ENCODE measurements at regions not wholly inside any gene's neighbourhood (a gene's known extent, or its start where the extent isn't known, plus 50 kb on each side); places are given as distances from the start of the nearest gene placed in this dataset.
"Not testable (repeated sequence)": the region's sequence is repeated elsewhere in the genome, so short reads cannot be mapped to it uniquely, and the experiment has no call there.

- no peak for DNase-seq (ENCODE audit: low read depth)
Measured at GRCh38 chr2:84214455-84214854, 244.6 kb downstream of the SUCLG1 start.

DNA sequence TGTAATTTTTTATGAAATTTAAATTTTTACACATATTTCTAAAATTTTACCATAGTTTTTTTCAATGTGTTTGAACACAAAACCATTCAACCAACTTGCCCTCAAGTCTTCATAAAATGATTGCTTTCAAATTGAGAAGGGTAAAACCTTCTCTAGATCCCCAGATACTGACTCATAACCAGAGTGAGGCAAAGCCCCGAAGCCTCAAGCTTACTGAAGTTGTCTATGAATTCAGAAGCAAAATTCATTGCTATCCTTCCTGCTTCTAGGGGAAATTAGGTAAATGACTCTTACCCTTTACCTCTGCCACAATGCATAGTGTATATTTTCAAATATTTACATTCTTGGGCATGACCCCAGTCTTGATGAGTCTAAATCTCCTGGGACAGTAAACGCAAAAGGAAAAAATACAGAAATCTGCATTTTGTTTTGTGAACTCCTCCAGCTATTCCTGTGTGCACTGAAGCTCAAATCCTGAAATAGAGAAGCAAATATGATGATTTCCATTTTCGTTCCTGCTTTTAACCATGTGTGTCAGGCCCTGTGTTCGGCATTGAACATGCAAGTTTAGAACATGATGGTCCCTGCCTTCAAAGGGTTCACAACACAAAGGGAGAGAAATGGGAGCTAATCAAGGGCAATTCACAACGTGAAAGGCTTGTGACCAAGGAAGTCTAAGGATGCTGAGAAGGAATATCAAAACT, 246.3 kb downstream of the SUCLG1 start:
- DNase-seq (ENCODE audit: low read depth), result no peak

GRCh38 chr2:84209941-84210340, 249.1 kb downstream of the SUCLG1 start:
- no peak for DNase-seq (ENCODE audit: low read depth)

GRCh38 chr2:84204995-84205394, 254.1 kb downstream of the SUCLG1 start:
- DNase-seq (ENCODE audit: low read depth), result no peak

DNA sequence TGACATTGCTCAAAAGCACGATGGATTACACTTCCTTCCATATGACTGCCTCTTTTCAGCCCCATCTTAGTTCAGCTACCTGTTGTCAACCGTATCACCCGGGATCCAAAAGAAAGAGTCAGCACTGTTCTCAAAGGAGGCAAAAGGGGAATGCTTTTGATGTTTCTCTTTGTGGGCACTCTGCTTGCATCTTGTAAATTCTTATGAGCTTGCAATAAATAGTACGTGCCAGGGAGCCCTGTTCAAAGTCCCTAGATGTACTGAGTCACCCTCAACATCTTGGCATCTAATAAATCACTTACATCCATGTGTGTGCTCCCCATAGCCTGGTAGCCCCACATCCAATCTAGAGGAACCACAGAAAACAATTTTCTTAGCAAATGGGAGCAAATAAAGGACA, 256.9 kb downstream of the SUCLG1 start:
- no peak for DNase-seq (ENCODE audit: low read depth)

DNA sequence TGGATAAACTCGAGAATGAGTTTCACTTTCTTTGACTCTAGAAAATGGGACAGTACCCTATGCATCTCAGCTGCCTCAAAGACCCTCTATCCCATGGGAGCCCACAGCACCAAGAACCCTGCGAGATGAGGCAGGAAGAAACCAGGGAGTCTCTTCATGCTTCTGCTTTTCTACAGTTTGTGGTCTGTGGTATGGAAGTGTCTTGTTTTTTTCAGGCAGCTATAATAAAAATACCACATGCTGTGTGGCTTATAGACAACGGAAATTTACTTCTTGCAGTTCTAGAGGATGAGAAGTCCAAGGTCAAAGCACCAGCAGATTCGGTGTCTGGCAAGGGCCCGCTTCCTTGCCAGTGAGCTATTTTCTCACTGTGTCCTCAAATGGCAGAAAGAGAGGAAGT, 257.9 kb downstream of the SUCLG1 start:
- DNase-seq (ENCODE audit: low read depth), result no peak

GRCh38 chr2:84197901-84198300, 261.2 kb downstream of the SUCLG1 start:
- DNase-seq (ENCODE audit: low read depth), result no peak

DNA sequence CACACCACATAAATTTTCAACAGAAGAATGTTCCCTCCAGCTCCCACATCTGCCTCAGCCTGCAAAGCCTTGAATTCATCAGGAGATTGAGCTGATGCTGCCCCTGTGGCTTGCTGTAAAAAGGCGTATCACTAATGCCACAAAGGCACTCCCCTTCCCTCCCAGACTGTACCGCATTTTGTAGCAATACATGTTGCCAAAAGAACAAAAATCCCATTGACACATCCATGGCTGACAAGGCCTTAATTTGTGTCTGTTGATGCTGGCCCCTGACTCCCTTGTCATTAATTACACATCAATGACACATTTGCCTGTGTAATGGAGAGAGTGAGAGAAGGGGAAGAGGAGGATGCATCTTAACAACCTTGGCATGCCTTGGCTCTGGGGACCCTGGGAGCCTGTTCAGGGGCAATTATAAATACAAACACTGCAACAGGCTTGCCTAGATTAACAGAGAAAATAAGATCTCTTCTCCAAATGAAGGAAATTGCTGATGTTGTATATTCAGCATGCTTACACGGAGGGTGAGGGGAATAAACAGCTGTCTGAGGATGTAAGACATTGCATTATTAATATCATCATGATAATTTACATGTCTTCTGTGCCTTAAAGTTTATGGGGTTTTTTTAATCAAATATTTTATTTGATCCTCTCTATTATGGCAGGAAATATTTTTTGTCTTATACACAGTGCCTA, 264.0 kb downstream of the SUCLG1 start:
- no peak for DNase-seq (ENCODE audit: low read depth)

DNA sequence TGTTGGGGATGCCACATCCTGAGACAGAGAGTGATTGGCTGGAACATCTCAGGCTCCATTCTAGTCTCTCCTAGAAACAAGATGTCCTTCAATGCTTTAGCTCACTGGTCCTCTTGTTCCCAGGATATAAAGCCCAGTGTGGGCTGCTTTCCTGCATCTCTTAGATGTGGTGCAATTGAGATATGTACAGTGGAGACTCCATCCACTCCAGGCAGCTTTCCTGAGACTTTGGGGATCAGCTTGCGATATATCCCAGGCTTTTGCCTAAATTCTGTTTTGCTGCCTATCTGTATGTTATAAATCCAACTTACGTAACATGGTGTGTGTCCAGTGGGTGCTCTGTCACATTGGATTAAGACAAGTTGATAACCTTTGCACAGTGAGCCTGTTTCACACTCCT, 264.9 kb downstream of the SUCLG1 start:
- DNase-seq (ENCODE audit: low read depth), result no peak

- DNase-seq (ENCODE audit: low read depth), result no peak
Measured at GRCh38 chr2:84187258-84187657, 271.8 kb downstream of the SUCLG1 start.

DNA sequence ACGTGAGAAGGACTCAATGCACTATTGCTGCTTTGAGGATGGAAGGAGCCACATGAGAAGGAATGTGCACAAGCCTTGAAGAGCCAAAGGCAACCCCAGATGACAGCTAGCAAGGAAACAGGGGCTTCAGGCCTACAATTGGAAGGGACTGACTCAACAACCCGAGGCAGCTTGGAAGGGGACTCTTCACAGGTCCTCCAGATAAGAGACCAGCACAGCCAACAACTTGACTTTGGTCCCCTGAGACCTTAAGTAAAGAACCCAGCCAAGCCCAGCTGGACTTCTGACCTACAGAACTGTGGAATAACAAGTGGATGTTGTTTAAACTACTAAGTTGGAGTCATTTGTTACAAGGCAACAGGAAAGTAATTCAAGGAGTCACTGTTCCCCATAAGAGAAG, 277.2 kb downstream of the SUCLG1 start:
- DNase-seq (ENCODE audit: low read depth), result no peak

- no peak for DNase-seq (ENCODE audit: low read depth)
Measured at GRCh38 chr2:84177733-84178132, 281.3 kb downstream of the SUCLG1 start.

- DNase-seq (ENCODE audit: low read depth), result no peak
Measured at GRCh38 chr2:84175970-84176369, 283.1 kb downstream of the SUCLG1 start.

DNA sequence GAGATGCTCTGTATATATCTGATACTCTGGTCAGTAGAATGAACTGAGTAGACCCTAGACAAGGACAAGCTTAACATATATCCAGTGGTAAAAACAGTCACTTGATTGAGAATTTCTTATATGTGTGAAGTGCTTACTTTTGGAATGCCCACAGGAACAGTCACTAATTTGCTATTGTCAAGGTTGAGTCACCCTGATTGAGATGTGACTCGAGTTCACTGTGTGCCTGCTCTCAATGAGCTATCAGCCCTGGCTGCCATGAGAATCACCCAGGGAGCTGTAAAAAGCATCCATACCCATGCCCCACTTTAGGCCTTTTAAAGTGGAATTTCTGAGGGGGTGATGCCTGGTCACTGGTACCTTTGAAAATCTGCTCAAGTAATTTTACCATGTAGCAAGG, 283.7 kb downstream of the SUCLG1 start:
- no peak for DNase-seq (ENCODE audit: low read depth)

DNA sequence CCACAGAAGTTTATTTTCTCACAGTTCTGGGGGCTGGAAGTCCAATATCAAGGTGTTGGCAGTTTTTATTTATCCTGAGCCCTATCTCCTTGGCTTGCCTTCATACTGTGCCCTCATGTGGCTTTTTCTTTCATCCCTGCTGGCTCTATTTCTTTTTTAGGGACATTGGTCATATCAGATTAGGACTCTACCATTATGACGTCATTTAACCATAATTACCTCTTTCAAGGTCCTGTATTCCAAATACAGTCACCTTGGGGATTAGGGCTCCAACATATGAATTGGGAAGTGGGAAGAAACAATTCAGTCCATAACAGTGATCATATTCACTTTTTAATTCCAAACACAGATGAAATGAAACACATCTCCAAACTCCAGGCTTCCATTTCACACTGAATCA, 286.0 kb downstream of the SUCLG1 start:
- no peak for DNase-seq (ENCODE audit: low read depth)

DNA sequence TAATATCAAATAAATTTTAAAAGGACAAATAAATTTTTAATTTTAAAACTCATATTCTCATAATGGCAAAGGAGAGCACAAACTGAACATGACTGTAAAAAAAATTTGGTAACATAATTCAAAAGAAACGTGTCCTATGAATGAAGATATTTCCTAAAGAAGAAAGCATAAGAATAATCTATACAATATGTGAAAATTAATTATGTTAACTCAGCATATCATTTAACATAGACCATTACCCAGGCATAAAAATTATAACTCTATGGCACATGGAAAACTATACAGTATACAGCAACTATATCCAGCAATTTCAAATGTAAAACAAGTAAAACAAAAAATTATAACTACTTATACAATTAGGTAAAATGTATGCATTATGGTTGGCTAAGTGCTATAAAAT, 288.1 kb downstream of the SUCLG1 start:
- DNase-seq (ENCODE audit: low read depth), result no peak

- DNase-seq (ENCODE audit: low read depth), result no peak
Measured at GRCh38 chr2:84169871-84170270, 289.2 kb downstream of the SUCLG1 start.

GRCh38 chr2:84168552-84168951, 290.5 kb downstream of the SUCLG1 start:
- not testable (repeated sequence) for DNase-seq (ENCODE audit: low read depth)

GRCh38 chr2:84165256-84165655, 293.8 kb downstream of the SUCLG1 start:
- DNase-seq (ENCODE audit: low read depth), result no peak

GRCh38 chr2:84160453-84160852, 298.6 kb downstream of the SUCLG1 start:
- no peak for DNase-seq (ENCODE audit: low read depth)

- no peak for DNase-seq (ENCODE audit: low read depth)
Measured at GRCh38 chr2:84158605-84159004, 300.5 kb downstream of the SUCLG1 start.

DNA sequence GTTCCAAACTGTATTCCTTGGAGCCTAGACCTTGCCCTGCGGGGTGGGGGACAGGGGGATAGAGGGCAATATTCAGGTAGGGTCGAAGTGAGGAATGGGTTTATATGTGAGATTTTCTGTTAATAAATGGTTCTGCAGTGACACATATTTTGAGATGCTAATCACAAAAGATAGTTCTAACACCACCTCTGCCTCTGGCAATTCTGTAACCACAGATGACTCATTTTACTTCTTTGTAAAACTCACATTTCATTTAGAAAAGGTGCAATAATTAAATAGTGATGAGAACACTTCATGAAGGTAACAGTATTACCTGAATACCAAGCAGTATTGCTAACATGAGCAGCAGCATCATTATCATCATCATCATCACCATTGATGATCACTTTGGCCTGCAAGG, 306.6 kb downstream of the SUCLG1 start:
- DNase-seq (ENCODE audit: low read depth), result no peak

GRCh38 chr2:84144345-84144744, 314.7 kb downstream of the SUCLG1 start:
- DNase-seq (ENCODE audit: low read depth), result no peak

GRCh38 chr2:84137034-84137433, 322.0 kb downstream of the SUCLG1 start:
- DNase-seq (ENCODE audit: low read depth), result no peak

Measured in HS-5 (cell line).